Stromal cell of bone marrow (primary cell): ENCODE measurements at regions not wholly inside any gene's neighbourhood (a gene's known extent, or its start where the extent isn't known, plus 50 kb on each side); places are given as distances from the start of the nearest gene placed in this dataset.

ENCODE experiments used
- DNase-seq: peaks from one replicate; pipeline ENCODE4 v3.0.0-alpha.2; 2012; ENCODE audit warnings: low read depth

DNA sequence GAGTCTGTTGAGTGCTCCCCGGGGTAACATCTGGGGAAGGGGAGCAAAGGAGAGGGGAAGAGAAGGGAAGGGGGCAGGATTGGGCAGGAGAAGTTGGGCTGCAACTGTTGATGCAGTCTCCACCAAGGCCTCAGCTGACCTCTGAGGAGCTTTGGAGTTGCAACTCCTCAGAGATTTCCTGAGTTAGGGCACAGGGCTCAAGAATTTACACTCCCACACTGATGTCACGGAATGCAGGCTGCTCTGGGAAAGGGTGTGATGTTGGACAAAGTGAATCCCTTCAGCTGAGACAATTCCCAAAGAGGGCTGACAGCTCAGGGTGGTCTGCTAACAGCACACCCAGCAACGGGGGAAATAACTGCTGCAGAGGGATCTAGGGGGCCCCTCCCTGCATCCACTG lies 295.6 kb downstream of the PCNX1 start:
- DNase-seq = peak; percentile 8

GRCh38 chr14:71203306-71203705 lies 296.0 kb downstream of the PCNX1 start:
- no peak for DNase-seq

DNA sequence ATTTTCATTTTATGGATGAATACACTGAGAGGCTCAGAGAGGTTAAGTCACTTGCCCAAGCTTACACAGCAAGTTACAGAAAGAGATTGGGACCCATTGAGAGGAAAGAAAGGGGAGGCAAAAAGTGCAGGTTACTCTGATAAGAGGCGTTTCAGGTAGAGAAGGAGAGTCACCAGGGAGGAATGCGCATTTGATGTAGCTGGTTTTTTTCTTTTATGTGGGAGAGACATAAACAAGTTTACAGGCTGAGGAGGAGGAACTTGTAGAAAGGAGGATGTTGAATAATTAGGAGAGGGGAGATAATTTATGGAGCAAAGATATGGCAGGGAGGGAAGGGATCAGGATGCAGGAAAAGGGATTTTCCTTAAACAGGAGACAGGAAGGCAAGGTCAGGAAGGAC lies 297.0 kb downstream of the PCNX1 start:
- DNase-seq = no peak

DNA sequence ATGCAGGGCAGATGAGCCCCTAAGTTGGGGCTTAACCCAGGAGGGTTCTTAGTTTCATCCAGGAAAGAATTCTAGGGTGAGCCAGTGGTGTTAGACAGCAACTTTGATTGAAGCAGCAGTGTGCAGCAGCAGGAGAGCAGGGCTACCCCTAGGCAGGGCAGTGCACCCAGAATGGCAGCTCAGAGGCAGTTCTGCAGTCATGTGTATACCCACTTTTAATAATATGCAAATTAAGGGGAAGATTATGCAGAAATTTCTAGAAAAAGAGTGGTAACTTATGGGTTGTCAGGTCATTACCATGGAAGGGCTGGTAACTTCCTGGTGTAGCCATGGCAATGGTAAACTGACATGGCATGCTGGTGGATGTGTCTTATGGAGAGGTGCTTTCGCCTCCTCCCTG lies 297.5 kb downstream of the PCNX1 start:
- no peak for DNase-seq

DNA sequence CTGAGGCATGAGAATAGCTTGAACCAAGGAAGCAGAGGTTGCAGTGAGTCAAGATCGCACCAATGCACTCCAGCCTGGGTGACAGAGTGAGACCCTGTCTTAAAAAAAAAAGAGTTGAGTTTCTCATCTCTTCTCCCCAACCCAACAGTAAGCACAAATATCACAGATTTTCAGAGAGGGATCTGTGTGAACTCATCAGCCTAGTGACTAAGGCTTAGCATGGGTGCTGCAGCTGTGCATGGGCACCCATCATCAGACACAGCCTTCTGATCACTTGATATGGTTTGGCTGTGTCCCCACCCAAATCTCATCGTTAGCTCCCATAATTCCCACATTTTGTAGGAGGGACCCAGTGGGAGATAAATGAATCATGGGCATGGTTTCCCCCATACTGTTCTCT lies 298.9 kb downstream of the PCNX1 start:
- DNase-seq = no peak

DNA sequence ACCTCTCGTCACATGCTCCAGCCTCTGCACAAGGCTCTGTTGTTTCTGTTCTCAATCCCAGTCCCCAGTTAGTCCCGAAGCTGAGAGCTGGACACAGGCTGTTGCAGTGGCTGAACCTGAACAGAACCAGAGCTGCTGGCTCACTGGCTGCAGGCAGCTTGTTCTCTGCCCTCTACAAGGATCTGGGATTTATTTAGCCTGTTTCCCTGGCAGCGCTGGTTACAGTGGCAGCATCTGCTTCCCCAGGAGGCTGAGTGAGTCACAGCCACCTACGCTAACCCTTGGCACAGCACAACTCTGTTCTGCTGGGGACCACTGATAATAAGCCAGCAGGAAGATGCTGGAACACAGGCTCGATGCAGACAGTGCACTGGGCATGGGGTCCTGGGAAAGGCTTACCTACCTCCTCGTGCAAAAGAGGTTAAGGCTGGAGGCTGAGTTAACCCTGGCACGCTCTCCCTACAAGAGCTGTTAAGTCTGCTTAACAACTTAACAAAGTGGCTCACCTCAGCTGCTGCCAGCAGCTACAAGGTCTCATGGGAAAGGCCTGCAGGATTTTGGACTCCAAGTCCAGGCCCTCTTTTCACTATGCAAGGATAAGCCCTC lies 299.6 kb downstream of the PCNX1 start:
- peak; percentile 75 for DNase-seq

DNA sequence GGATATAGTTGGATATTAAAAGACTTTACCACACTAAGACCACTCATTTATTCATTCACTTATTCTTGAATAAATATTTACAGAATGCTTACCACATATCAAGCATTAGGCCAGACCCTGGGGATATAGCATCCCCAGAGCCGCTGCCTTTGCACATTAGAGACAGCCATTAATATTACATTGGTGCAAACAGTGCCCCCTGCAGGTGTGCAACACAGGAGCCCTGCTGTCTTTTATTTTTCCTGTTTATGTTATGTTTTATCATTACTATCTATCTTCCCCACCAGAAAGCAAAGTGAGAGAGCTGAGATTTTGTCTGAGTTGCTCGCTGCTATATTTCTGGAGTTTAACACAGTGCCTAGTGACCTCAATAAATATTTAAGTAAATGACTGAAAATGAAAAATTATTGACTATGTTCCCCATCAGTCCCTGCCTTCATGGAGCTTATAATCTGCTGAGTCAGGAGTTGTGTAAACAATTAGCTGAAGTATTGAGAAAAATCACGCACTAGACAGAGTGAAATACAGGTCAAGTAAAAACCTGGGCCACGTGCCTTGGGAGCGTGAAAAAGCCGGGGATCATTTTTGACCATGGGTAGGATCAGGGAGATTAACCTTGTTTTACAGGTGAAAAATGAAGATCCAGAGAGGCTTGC lies 301.6 kb downstream of the PCNX1 start:
- no peak for DNase-seq

DNA sequence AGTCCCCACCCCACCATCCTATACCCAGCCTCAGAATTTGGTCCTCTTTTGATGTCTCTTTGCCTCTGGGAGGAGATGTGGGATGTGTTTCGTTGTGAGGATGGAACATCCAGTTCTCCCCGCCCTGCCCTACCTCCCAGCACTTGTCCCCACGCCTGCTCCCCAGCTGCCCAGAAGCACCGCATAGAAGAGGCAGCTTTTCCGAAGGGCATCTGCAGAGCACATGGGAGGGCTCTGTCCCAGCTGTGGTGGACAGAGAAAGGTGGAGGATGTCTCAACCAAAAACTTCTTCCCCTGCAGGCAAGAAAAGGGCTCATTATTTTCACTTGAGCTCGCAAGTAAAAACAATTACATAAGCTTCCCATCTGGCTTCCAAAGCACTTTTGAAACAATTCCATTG lies 302.6 kb downstream of the PCNX1 start:
- no peak for DNase-seq

GRCh38 chr14:71212093-71212492 lies 304.8 kb downstream of the PCNX1 start:
- no peak for DNase-seq

GRCh38 chr14:71212683-71213107 lies 305.4 kb downstream of the PCNX1 start:
- no peak for DNase-seq

- DNase-seq = no peak
These were observed 307.0 kb downstream of the PCNX1 start for GRCh38 chr14:71214241-71214640.

- DNase-seq = no peak
These were observed 313.2 kb downstream of the PCNX1 start for GRCh38 chr14:71220462-71220861.

DNA sequence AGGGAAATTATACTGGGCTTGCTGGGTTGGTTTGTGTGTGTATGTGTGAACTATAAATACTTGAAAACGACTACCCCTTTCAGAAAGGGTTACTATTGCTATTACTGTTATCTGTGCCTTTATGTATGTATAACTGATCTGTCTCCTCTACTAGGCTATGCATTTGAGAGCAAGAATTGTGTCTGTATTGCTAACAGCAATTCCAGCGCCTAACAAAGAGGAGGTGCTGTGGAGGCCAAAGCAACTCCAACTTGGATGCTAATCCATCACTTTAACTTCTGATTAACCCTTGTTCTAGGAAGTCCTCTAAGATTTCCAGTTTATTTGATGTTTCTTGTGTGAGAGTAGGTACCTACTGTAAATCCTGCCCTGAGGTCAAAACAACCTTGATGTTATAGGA lies 313.9 kb downstream of the PCNX1 start:
- no peak for DNase-seq

- no peak for DNase-seq
These were observed 317.9 kb downstream of the PCNX1 start for GRCh38 chr14:71225113-71225512.

- no peak for DNase-seq
These were observed 321.5 kb downstream of the PCNX1 start for GRCh38 chr14:71228711-71229110.

GRCh38 chr14:71229875-71230274 lies 322.6 kb downstream of the PCNX1 start:
- no peak for DNase-seq

DNA sequence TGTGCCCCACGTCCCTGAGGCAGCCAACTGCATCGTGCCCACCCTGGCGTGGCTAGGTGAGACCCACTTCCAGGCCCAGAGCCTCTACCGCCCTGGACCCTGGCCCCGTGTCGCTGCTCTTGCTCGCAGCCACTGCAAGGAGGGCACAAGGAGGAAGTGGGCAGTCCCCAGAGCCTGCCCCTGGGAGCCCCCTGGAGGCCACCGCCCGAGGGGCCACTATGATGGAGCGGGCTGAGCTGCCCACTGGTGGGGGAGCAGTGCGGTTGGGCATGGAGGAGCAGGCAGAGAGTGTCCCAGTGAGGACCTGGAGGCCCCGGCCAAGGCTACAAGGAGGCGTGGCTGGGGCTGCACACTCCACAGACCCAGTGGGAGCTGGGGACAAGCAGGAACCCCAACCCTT lies 323.6 kb downstream of the PCNX1 start:
- DNase-seq = no peak

- no peak for DNase-seq
These were observed 324.5 kb downstream of the PCNX1 start for GRCh38 chr14:71231521-71232393.

GRCh38 chr14:71232506-71232905 lies 325.2 kb downstream of the PCNX1 start:
- no peak for DNase-seq

- no peak for DNase-seq
These were observed 328.6 kb downstream of the PCNX1 start for GRCh38 chr14:71235875-71236274.

GRCh38 chr14:71236487-71236886 lies 329.2 kb downstream of the PCNX1 start:
- DNase-seq = no peak

GRCh38 chr14:71237556-71237955 lies 330.3 kb downstream of the PCNX1 start:
- no peak for DNase-seq

- no peak for DNase-seq
These were observed 331.6 kb downstream of the PCNX1 start for GRCh38 chr14:71238835-71239234.
